Transverse colon (tissue), 4 donors: ENCODE measurements at regions not wholly inside any gene's neighbourhood (a gene's known extent, or its start where the extent isn't known, plus 50 kb on each side); places are given as distances from the start of the nearest gene placed in this dataset.
"Not testable (repeated sequence)": the region's sequence is repeated elsewhere in the genome, so short reads cannot be mapped to it uniquely, and the experiment has no call there.

Experiments
- DNase-seq: peaks from one replicate; pipeline ENCODE4 v3.0.0-alpha.2; 2019
- H3K27ac ChIP-seq, 4 donors: fragments of 200-600 bp; sonication (generic); 2 replicates each; pipeline ENCODE4 v1.5.1; 2016 to 2018; ENCODE audit warnings: inconsistent platforms in 4 of 4
- H3K27me3 ChIP-seq: fragments of 200-600 bp; sonication (generic); 2 replicates; pipeline ENCODE4 v1.5.1; 2017; ENCODE audit warnings: inconsistent platforms
- H3K36me3 ChIP-seq, 4 donors: fragments of 200-600 bp; sonication (generic); 2 replicates each; pipeline ENCODE4 v1.5.1; 2017 to 2019; ENCODE audit warnings: inconsistent platforms in 4 of 4
- H3K4me1 ChIP-seq, 4 donors: fragments of 200-600 bp; sonication (generic); 2 replicates each; pipeline ENCODE4 v1.5.1; 2017 to 2020; ENCODE audit warnings: inconsistent platforms in 4 of 4
- H3K4me3 ChIP-seq, 4 donors: fragments of 200-600 bp; sonication (generic); 1 replicate in 1 of 4; 2 replicates in 3 of 4; pipeline versions ENCODE4 v1.5.1 to v1.6.1; 2017 to 2019; ENCODE audit warnings: inconsistent platforms in 4 of 4
- H3K9me3 ChIP-seq, 2 donors: fragments of 200-600 bp; sonication (generic); 2 replicates each; pipeline ENCODE4 v1.5.1; 2017 to 2019; ENCODE audit warnings: inconsistent platforms in 2 of 2
- EP300 ChIP-seq: sonication (generic); formaldehyde crosslinking; IDR thresholded peaks from one replicate; pipeline ENCODE4 v1.6.1; 2017; ENCODE audit warnings: antibody characterized with exemption, low read depth
- POLR2A ChIP-seq: fragments of 450-650 bp; IDR thresholded peaks from one replicate; pipeline ENCODE4 v1.6.1; 2016; ENCODE audit warnings: antibody characterized with exemption, mild to moderate bottlenecking, moderate library complexity
- POLR2AphosphoS5 ChIP-seq, 3 donors: sonication (generic); formaldehyde crosslinking; IDR thresholded peaks; one replicate each; pipeline ENCODE4 v1.6.1; 2016; ENCODE audit warnings: antibody characterized with exemption in 3 of 3
- WGBS, 2 donors: methylation state at CpG; one replicate each; pipeline ENCODE4 v1.1.5; 2018; ENCODE audit warnings: low coverage in 1 of 2; 5-methylcytosine and 5-hydroxymethylcytosine counted together
- in situ Hi-C, 4 donors: fragments of 200-750 bp; cut with MboI; loops; one replicate each; pipeline versions ENCODE4 v1.15.0 to v1.15.1; 2017; ENCODE audit warnings: low sequenced_read_pairs in 3 of 4, low pct_ligation_motif_present in 1 of 4, low pct_unique_long_range_greater_than_20kb in 1 of 4
- intact Hi-C: fragments of 100-400 bp; cut with DNase I; formaldehyde crosslinking; loops from one replicate; pipeline ENCODE4 v1.15.1; 2023; ENCODE audit warnings: low total_unique reads
- TF ChIP-seq, protein P1 (sequence below), 5 experiments: fragments of 200-600 bp in 3 of 5; fragments of 450-650 bp in 2 of 5; sonication (generic) in 3 of 5; IDR thresholded peaks; 1 replicate in 2 of 5; 2 replicates in 3 of 5; pipeline ENCODE4 v1.5.1; 2016 to 2017; ENCODE audit warnings: antibody characterized with exemption in 5 of 5, inconsistent platforms in 3 of 5, mild to moderate bottlenecking in 2 of 5, moderate library complexity in 1 of 5

DNA sequence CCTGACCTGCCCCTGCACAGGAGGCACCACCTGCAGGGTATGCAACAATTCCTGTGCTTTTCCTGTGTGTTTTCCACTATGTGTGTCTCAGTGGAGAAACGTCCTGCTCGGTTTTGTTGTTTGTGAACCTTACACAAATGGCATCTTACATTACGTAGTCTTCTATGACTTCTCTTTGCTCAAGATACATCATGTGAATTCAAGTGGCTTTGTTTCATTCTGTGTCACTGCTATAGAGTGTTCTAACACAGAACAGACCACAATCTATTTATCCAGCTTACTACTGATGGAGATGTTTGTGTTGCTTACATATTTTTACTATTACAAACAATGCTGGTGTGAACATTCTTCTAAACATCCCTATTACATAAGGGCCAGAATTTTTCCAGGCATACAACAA is 97.7 kb downstream of the ANKRD10 start:
- Histone ChIP-seq H3K9me3 (no peaks in the 10 kb centered on the region), H3K4me3 (no peak overlapping the region), H3K36me3 (no peaks in the 10 kb centered on the region), H3K27me3 (peaks cover 7% of the 10 kb centered on the region), H3K27ac (no peak overlapping the region), H3K4me1 (peaks cover 0 to 3% (median 1%) of the 10 kb centered on the region in 4 donors)
- TF ChIP-seq, protein P1, sequence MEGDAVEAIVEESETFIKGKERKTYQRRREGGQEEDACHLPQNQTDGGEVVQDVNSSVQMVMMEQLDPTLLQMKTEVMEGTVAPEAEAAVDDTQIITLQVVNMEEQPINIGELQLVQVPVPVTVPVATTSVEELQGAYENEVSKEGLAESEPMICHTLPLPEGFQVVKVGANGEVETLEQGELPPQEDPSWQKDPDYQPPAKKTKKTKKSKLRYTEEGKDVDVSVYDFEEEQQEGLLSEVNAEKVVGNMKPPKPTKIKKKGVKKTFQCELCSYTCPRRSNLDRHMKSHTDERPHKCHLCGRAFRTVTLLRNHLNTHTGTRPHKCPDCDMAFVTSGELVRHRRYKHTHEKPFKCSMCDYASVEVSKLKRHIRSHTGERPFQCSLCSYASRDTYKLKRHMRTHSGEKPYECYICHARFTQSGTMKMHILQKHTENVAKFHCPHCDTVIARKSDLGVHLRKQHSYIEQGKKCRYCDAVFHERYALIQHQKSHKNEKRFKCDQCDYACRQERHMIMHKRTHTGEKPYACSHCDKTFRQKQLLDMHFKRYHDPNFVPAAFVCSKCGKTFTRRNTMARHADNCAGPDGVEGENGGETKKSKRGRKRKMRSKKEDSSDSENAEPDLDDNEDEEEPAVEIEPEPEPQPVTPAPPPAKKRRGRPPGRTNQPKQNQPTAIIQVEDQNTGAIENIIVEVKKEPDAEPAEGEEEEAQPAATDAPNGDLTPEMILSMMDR (IDR thresholded peaks at IDR 0.05): no peak
- TF ChIP-seq POLR2AphosphoS5 (IDR thresholded peaks at IDR 0.05) (no peak), EP300 (no peak), POLR2A (no peak)
- intact Hi-C loops: loop anchor here (10.0 kb wide), 1 partner anchor 132 kb away; no protein-coding TSS in a partner anchor
- DNase-seq: no peak
- in situ Hi-C loops: loop anchor here (10.0 to 25.0 kb wide), 4 partner anchors 130 to 355 kb away; no protein-coding TSS in a partner anchor
- WGBS, 2 donors: 77 to 83% methylated on average over 2 to 3 of the region's 3 CpGs

DNA sequence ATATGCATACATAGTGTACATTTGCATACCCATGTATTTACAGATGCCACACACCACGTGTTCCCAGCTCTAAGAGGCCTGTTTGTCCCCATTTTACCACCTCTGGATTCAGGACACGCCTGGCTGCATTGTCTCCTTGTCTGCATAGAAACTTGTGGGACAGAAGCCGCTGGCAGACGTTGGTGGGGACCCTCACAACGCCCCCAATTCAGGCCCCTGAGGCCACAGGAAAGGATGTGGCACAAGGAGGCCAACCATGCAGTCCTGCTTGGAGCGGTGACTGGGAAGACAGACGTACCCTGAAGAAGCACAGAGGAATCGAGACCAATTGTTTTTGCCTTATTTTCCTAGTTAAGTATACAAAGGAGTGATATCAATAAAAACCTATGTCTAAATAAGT is 96.1 kb downstream of the ANKRD10 start:
- no peak for DNase-seq
- Histone ChIP-seq H3K9me3 (no peaks in the 10 kb centered on the region), H3K36me3 (no peaks in the 10 kb centered on the region), H3K27ac (no peak overlapping the region), H3K27me3 (no peaks in the 10 kb centered on the region), H3K4me1 (no peaks in the 10 kb centered on the region), H3K4me3 (no peak overlapping the region)
- in situ Hi-C loops: loop anchor here (10.0 to 25.0 kb wide), 4 partner anchors 131 to 356 kb away; no protein-coding TSS in a partner anchor
- TF ChIP-seq EP300 (no peak), POLR2AphosphoS5 (IDR thresholded peaks at IDR 0.05) (no peak), POLR2A (no peak)
- TF ChIP-seq, protein P1 (IDR thresholded peaks at IDR 0.05): no peak
- intact Hi-C loops: loop anchor here (10.0 kb wide), 1 partner anchor 134 kb away; no protein-coding TSS in a partner anchor
- whole genome bisulfite sequencing, 2 donors: 76 to 77% methylated on average over 8 of the region's 8 CpGs

DNA sequence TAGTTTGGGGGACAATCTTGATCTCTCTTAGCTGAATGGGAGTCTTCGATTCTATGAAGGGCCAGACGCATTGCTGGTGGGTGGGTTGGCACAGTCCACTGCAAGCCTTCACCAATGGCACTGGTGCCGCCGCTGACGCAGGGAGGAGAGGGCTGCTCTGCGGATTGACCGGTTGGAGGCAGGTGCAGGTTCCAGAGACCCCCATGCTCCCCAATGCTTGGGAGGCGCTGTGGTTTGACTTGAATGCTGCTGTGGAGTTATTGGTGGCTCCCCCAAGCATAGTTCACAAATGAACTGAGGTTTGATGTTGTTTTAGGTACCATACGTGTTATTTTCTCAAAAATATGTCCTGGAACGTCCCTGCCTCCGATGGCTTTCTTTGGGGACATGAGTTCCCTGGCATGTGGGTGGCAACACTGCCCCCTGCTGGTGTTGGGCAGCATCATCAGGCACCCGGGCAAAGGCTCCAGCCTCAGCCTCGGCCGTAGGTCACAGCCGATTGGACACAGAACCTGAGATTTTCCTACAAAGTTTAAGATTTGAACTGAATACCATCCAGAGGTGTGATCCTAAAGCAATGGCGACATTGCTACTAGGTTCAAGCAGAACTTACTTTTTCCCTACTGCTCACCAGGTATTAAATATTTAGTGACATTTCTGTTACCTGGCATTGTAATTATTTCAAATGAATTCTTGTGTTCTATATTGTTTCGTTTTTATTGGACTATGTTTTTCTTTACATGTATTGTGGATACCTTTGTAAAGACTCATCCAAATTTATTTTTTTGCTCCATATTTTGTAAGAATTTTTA is 95.5 kb downstream of the ANKRD10 start:
- no peaks in the 10 kb centered on the region for H3K27me3 ChIP-seq
- no peak overlapping the region for H3K27ac ChIP-seq
- peak; percentile 84 for DNase-seq
- H3K4me1 ChIP-seq: no peaks in the 10 kb centered on the region
- intact Hi-C loops (loop anchor here (10.0 kb wide), 1 partner anchor 135 kb away; no protein-coding TSS in a partner anchor), in situ Hi-C loops (loop anchor here (10.0 to 25.0 kb wide), 4 partner anchors 132 to 357 kb away; no protein-coding TSS in a partner anchor)
- H3K9me3 ChIP-seq: no peaks in the 10 kb centered on the region
- H3K4me3 ChIP-seq: no peak overlapping the region
- no peaks in the 10 kb centered on the region for H3K36me3 ChIP-seq
- TF ChIP-seq EP300: no peak
- TF ChIP-seq, protein P1 (IDR thresholded peaks at IDR 0.05): peak; percentile 93 to 98 (median 98)
- TF ChIP-seq POLR2AphosphoS5 (IDR thresholded peaks at IDR 0.05): peak in 1 of 3 donors; percentile 14
- no peak for TF ChIP-seq POLR2A
- WGBS, 2 donors: 29% methylated on average over 3 to 17 of the region's 17 CpGs

DNA sequence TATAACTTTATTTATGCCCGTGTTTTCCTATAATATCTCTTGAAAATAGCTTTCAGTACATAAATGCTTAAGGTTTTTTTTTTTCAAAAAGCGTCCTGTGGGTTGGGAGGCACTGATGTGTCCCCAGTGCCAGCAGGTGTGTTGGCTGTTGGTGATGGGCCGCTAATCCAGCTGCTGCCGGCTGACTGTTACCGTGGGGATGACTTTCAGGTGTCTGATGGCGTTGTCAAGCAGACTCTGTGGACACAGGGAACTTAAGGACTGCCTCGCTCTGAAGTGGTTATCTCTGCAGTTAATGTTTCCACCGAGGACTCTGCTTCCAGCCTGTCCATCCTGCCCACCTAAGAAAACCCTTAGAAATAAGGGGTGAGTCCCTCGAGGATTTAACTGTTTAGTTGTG is 94.5 kb downstream of the ANKRD10 start:
- Histone ChIP-seq H3K36me3 (no peaks in the 10 kb centered on the region), H3K27me3 (no peaks in the 10 kb centered on the region), H3K4me3 (no peak overlapping the region), H3K4me1 (no peaks in the 10 kb centered on the region), H3K9me3 (no peaks in the 10 kb centered on the region), H3K27ac (no peak overlapping the region)
- no peak for DNase-seq
- intact Hi-C loops: no loop called here
- in situ Hi-C loops: loop anchor here in 3 of 4 donors (25.0 kb wide), 3 partner anchors 133 to 358 kb away; no protein-coding TSS in a partner anchor
- TF ChIP-seq, protein P1 (IDR thresholded peaks at IDR 0.05): no peak
- no peak for TF ChIP-seq EP300
- no peak for TF ChIP-seq POLR2A
- TF ChIP-seq POLR2AphosphoS5 (IDR thresholded peaks at IDR 0.05): no peak
- WGBS, 2 donors: 50 to 67% methylated on average over 1 to 9 of the region's 9 CpGs

DNA sequence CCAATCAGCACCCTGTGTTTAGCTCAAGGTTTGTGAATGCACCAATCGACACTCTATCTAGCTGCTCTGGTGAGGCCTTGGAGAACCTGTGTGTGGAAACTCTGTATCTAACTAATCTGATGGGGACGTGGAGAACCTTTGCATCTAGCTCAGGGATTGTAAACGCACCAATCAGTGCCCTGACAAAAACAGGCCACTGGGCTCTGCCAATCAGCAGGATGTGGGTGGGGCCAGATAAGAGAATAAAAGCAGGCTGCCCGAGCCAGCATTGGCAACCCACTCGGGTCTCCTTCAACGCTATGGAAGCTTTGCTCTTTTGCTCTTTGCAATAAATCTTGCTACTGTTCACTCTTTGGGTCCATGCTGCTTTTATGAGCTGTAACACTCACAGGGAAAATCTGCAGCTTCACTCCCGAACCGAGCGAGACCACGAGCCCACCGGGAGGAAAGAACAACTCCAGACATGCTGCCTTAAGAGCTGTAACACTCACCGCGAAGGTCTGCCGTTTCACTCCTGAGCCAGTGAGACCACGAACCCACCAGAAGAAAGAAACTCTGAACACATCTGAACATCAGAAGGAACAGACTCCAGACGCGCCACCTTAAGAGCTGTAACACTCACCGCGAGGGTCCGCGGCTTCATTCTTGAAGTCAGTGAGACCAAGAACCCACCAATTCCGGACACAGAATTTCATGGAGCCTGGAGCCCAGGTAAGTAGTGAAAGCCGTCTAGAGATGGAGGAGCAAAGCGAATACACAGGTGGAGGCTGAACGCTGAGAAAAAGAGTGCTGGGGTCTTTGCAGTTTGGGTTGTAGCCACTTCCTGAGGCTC is 92.8 kb downstream of the ANKRD10 start:
- DNase-seq, H3K27ac ChIP-seq, intact Hi-C loops, H3K27me3 ChIP-seq, H3K9me3 ChIP-seq, H3K4me3 ChIP-seq, H3K4me1 ChIP-seq, H3K36me3 ChIP-seq: not testable (repeated sequence)
- 85 to 94% methylated on average over 3 to 25 of the region's 25 CpGs for WGBS, 2 donors
- in situ Hi-C loops: loop anchor here in 3 of 4 donors (25.0 kb wide), 3 partner anchors 135 to 360 kb away; no protein-coding TSS in a partner anchor
